ENCODE measurements at regions not wholly inside any gene's neighbourhood (a gene's known extent, or its start where the extent isn't known, plus 50 kb on each side); places are given as distances from the start of the nearest gene placed in this dataset.

GRCh38 chr3:99384596-99384995, 253.8 kb upstream of the COL8A1 start:
- no peak overlapping the region for H3K4me2 ChIP-seq (ENCODE audit: low read length)
- no peaks in the 10 kb centered on the region for H3K36me3 ChIP-seq (ENCODE audit: insufficient read depth, low read length)
- H2AFZ ChIP-seq (ENCODE audit: low read depth, low read length), result no peak overlapping the region
- H3K27me3 ChIP-seq (ENCODE audit: insufficient read depth, low read depth, low read length), result no peaks in the 10 kb centered on the region
- no peaks in the 10 kb centered on the region for H3K9me2 ChIP-seq (ENCODE audit: insufficient read depth, low read length)
- no peak for TF ChIP-seq RAD21 (conservative IDR thresholded peaks at IDR 0.05)
- TF ChIP-seq TAF1 (IDR thresholded peaks at IDR 0.05; ENCODE audit: low read depth), result no peak
- TF ChIP-seq POLR2AphosphoS5 (IDR thresholded peaks at IDR 0.05), result no peak
- TF ChIP-seq EZH2 (IDR thresholded peaks at IDR 0.05; ENCODE audit: borderline replicate concordance, insufficient read depth, low read length, poor library complexity, severe bottlenecking), result no peak
- no peak for TF ChIP-seq CTCF (IDR thresholded peaks at IDR 0.05; ENCODE audit: poor library complexity, severe bottlenecking)
- H3K4me3 ChIP-seq (ENCODE audit: low read length), result no peak overlapping the region
- no peaks in the 10 kb centered on the region for H4K20me1 ChIP-seq (ENCODE audit: insufficient read depth)
- no peak overlapping the region for H3K9ac ChIP-seq (ENCODE audit: low read length)
- H3K9me3 ChIP-seq (ENCODE audit: low read length), result no peaks in the 10 kb centered on the region
- H3K79me2 ChIP-seq (replicated peaks; ENCODE audit: insufficient read depth, low read length), result no peaks in the 10 kb centered on the region
- H3K27ac ChIP-seq (ENCODE audit: low read length), result no peak overlapping the region
- no peaks in the 10 kb centered on the region for H3F3A ChIP-seq (ENCODE audit: insufficient read depth, low read length, poor library complexity, severe bottlenecking)

GRCh38 chr3:99376926-99377325, 261.5 kb upstream of the COL8A1 start:
- no peak overlapping the region for H3K27ac ChIP-seq (ENCODE audit: low read length)
- H3K9me3 ChIP-seq (ENCODE audit: low read length), result no peaks in the 10 kb centered on the region
- no peaks in the 10 kb centered on the region for H3K36me3 ChIP-seq (ENCODE audit: insufficient read depth, low read length)
- H3K9ac ChIP-seq (ENCODE audit: low read length), result no peak overlapping the region
- H3K9me2 ChIP-seq (ENCODE audit: insufficient read depth, low read length), result no peaks in the 10 kb centered on the region
- no peak overlapping the region for H3K4me3 ChIP-seq (ENCODE audit: low read length)
- H2AFZ ChIP-seq (ENCODE audit: low read depth, low read length), result no peak overlapping the region
- H3K27me3 ChIP-seq (ENCODE audit: insufficient read depth, low read depth, low read length), result no peaks in the 10 kb centered on the region
- no peak overlapping the region for H3K4me2 ChIP-seq (ENCODE audit: low read length)
- H3K79me2 ChIP-seq (replicated peaks; ENCODE audit: insufficient read depth, low read length), result no peaks in the 10 kb centered on the region
- TF ChIP-seq TAF1 (IDR thresholded peaks at IDR 0.05; ENCODE audit: low read depth) (no peak), REST (IDR thresholded peaks at IDR 0.05; ENCODE audit: borderline replicate concordance) (no peak), CTCF (IDR thresholded peaks at IDR 0.05; ENCODE audit: poor library complexity, severe bottlenecking) (no peak), MXI1 (conservative IDR thresholded peaks at IDR 0.05; ENCODE audit: poor library complexity, severe bottlenecking) (no peak), POLR2AphosphoS5 (IDR thresholded peaks at IDR 0.05) (no peak), EZH2 (IDR thresholded peaks at IDR 0.05; ENCODE audit: borderline replicate concordance, insufficient read depth, low read length, poor library complexity, severe bottlenecking) (no peak), EP300 (conservative IDR thresholded peaks at IDR 0.05; ENCODE audit: poor library complexity, severe bottlenecking) (no peak), RAD21 (conservative IDR thresholded peaks at IDR 0.05) (no peak), SMC3 (conservative IDR thresholded peaks at IDR 0.05; ENCODE audit: poor library complexity) (no peak)
- H4K20me1 ChIP-seq (ENCODE audit: insufficient read depth), result no peaks in the 10 kb centered on the region
- H3F3A ChIP-seq (ENCODE audit: insufficient read depth, low read length, poor library complexity, severe bottlenecking), result no peaks in the 10 kb centered on the region

All from neural cell (in vitro differentiated cells).